PC-9 (cell line): ENCODE measurements at regions not wholly inside any gene's neighbourhood (a gene's known extent, or its start where the extent isn't known, plus 50 kb on each side); places are given as distances from the start of the nearest gene placed in this dataset.

ENCODE experiments used
- BruUV-seq: library from RNA; stranded (reverse); fragments of 400-500 nt; replicated peaks from 2 replicates; lab custom pipeline; 2021; lab: Mats Ljungman, UMichigan
- CTCF ChIA-PET: fragments of 300-600 bp; sonication (Branson Sonifier 250); formaldehyde crosslinking; loops from one replicate; lab custom pipeline; 2022; ENCODE audit warnings: antibody characterized with exemption; lab: Charles Lee
- POLR2A ChIA-PET: fragments of 300-600 bp; sonication (Branson Sonifier 250); formaldehyde crosslinking; loops from one replicate; lab custom pipeline; 2022; ENCODE audit warnings: antibody characterized with exemption; ENCODE audit not compliant: unreplicated experiment; lab: Charles Lee
- DNase-seq, 2 experiments: peaks; one replicate each; pipeline versions ENCODE4 v3.0.0 to v3.0.0-alpha.2; 2015 to 2022; ENCODE audit warnings: mixed read lengths in 1 of 2
- H2AFZ ChIP-seq: fragments of 200-600 bp; sonication (generic); 2 replicates; pipeline ENCODE4 v1.8.1; 2017; ENCODE audit warnings: antibody characterized with exemption
- H3F3A ChIP-seq: fragments of 200-600 bp; sonication (generic); 2 replicates; pipeline ENCODE4 v1.8.1; 2017; ENCODE audit warnings: antibody characterized with exemption, mild to moderate bottlenecking, low read depth; ENCODE audit not compliant: insufficient read depth
- H3K27ac ChIP-seq: fragments of 200-600 bp; sonication (generic); 2 replicates; pipeline ENCODE4 v1.6.1; 2016; ENCODE audit warnings: mixed run types
- H3K27me3 ChIP-seq: fragments of 200-600 bp; sonication (generic); 2 replicates; pipeline ENCODE4 v1.6.1; 2016; ENCODE audit warnings: low read depth, mixed run types; ENCODE audit not compliant: insufficient read depth
- H3K36me3 ChIP-seq: fragments of 200-600 bp; sonication (generic); 2 replicates; pipeline ENCODE4 v1.6.1; 2016; ENCODE audit warnings: low read depth, mixed run types
- H3K4me1 ChIP-seq: fragments of 200-600 bp; sonication (generic); replicated peaks from 2 replicates; pipeline ENCODE4 v1.6.1; 2016; ENCODE audit warnings: mixed run types; ENCODE audit not compliant: insufficient read depth
- H3K4me2 ChIP-seq: fragments of 200-600 bp; sonication (generic); 2 replicates; pipeline ENCODE4 v1.6.1; 2017; ENCODE audit warnings: mixed run types
- H3K4me3 ChIP-seq: fragments of 200-600 bp; sonication (generic); 2 replicates; pipeline ENCODE4 v1.6.1; 2016; ENCODE audit warnings: mixed run types
- H3K79me2 ChIP-seq: fragments of 200-600 bp; sonication (generic); 2 replicates; pipeline ENCODE4 v1.6.1; 2017; ENCODE audit warnings: low read depth, mixed run types
- H3K9me2 ChIP-seq: fragments of 200-600 bp; sonication (generic); 2 replicates; pipeline ENCODE4 v1.8.1; 2017; ENCODE audit warnings: mild to moderate bottlenecking; ENCODE audit not compliant: insufficient read depth
- H3K9me3 ChIP-seq: fragments of 200-600 bp; sonication (generic); 2 replicates; pipeline ENCODE4 v1.8.1; 2016; ENCODE audit warnings: low read depth; ENCODE audit not compliant: insufficient read depth
- H4K20me1 ChIP-seq: fragments of 200-600 bp; sonication (generic); 2 replicates; pipeline ENCODE4 v1.8.1; 2017; ENCODE audit not compliant: insufficient read depth
- EZH2 ChIP-seq: fragments of 200-600 bp; sonication (generic); IDR thresholded peaks from 2 replicates; pipeline ENCODE4 v1.8.0; 2017; ENCODE audit warnings: antibody characterized with exemption, low read depth
- intact Hi-C: fragments of 100-400 bp; cut with micrococcal nuclease; formaldehyde crosslinking; loops from one replicate; pipeline ENCODE4 v1.10.0; 2022; ENCODE audit not compliant: unreplicated experiment
- TF ChIP-seq, protein P1 (sequence below): fragments of 200-600 bp; sonication (generic); conservative IDR thresholded peaks from 2 replicates; pipeline ENCODE4 v1.6.1; 2017; ENCODE audit warnings: mixed run types, antibody characterized with exemption, mild to moderate bottlenecking, moderate library complexity

DNA sequence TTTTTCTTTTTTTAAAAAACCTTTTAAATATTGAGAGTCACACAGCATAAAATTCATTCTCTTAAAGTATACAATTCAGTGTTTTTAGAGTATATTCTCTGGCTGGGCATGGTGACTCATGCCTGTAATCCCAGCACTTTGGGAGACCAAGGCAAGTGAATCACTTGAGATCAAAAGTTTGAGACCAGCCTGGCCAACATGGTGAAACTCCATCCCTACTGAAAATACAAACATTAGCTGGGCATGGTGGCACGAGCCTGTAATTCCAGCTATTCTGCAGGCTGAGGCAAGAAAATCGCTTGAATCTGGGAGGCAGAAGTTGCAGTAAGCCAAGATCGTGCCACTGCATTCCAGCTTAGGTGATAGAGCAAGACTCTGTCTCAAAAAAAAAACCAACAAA is 68.4 kb upstream of the BCAT1 start:
- intact Hi-C loops, result no loop called here
- Histone ChIP-seq H3K9me2 (no peaks in the 10 kb centered on the region), H3K4me1 (no peaks in the 10 kb centered on the region), H3K4me2 (no peak overlapping the region), H3K9me3 (no peaks in the 10 kb centered on the region), H3K27ac (no peak overlapping the region), H3K36me3 (no peaks in the 10 kb centered on the region), H3K79me2 (no peaks in the 10 kb centered on the region), H2AFZ (no peak overlapping the region; the same call in 1 of the 2 replicates), H3K4me3 (no peak overlapping the region), H3F3A (no peaks in the 10 kb centered on the region), H4K20me1 (no peaks in the 10 kb centered on the region), H3K27me3 (no peaks in the 10 kb centered on the region)
- ChIA-PET POLR2A (no interaction called here), CTCF (no interaction called here)
- no peak for TF ChIP-seq EZH2
- TF ChIP-seq, protein P1, sequence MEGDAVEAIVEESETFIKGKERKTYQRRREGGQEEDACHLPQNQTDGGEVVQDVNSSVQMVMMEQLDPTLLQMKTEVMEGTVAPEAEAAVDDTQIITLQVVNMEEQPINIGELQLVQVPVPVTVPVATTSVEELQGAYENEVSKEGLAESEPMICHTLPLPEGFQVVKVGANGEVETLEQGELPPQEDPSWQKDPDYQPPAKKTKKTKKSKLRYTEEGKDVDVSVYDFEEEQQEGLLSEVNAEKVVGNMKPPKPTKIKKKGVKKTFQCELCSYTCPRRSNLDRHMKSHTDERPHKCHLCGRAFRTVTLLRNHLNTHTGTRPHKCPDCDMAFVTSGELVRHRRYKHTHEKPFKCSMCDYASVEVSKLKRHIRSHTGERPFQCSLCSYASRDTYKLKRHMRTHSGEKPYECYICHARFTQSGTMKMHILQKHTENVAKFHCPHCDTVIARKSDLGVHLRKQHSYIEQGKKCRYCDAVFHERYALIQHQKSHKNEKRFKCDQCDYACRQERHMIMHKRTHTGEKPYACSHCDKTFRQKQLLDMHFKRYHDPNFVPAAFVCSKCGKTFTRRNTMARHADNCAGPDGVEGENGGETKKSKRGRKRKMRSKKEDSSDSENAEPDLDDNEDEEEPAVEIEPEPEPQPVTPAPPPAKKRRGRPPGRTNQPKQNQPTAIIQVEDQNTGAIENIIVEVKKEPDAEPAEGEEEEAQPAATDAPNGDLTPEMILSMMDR, result no peak
- no TSS peak for BruUV-seq
- no peak for DNase-seq

DNA sequence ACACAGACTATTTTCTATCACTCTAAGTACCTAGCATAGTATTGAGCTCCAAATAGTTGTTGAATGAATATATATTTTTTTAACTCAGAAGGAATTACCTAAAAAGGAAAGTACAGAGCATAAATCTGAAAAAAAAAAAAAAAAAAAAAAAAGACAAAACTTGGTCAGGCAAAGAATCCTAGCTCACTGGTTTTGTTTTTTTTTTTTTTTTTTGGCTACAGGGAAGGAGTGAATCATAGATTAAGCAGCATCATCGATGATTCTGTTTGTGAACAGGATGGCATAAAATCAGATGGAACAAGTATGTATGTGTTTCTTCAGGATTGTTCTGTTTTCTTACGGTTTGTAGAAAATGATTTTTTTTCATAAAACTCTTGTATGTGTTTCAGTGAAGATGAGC is 66.1 kb upstream of the BCAT1 start:
- no peak for DNase-seq
- intact Hi-C loops, result no loop called here
- CTCF ChIA-PET, result no interaction called here
- no peak overlapping the region for H3K4me2 ChIP-seq
- no peaks in the 10 kb centered on the region for H4K20me1 ChIP-seq
- POLR2A ChIA-PET, result interaction anchor here (0.7 kb wide), 1 partner anchor 17 kb away, joined by 16 read pairs; no protein-coding TSS in a partner anchor
- H3K4me1 ChIP-seq, result no peaks in the 10 kb centered on the region
- H3K79me2 ChIP-seq, result no peaks in the 10 kb centered on the region
- no peaks in the 10 kb centered on the region for H3K36me3 ChIP-seq
- no peak overlapping the region for H2AFZ ChIP-seq
- TF ChIP-seq, protein P1, result no peak
- no peak for TF ChIP-seq EZH2
- H3K4me3 ChIP-seq, result no peak overlapping the region
- no peaks in the 10 kb centered on the region for H3K27me3 ChIP-seq
- BruUV-seq, result no TSS peak
- H3K9me2 ChIP-seq, result no peaks in the 10 kb centered on the region
- no peaks in the 10 kb centered on the region for H3K9me3 ChIP-seq
- H3K27ac ChIP-seq, result no peak overlapping the region
- H3F3A ChIP-seq, result no peaks in the 10 kb centered on the region

DNA sequence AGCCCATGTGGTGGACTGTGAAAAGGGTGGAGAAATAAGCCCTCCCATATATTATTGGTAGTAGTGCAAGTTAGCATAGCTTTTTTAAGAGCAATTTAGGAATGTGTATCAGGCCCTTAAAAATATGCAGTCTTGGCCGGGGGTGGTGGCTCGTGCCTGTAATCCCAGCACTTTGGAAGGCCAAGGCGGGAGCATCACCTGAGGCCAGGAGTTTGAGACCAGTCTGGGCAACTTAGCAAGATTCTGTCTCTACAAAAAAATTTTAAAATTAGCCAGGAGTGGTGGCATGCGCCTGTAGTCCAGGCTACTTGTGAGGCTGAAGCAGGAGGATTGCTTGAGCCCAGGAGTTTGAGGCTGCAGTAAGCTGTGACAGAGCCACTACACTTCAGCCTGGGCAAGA is 64.2 kb upstream of the BCAT1 start:
- Histone ChIP-seq H3K27ac (no peak overlapping the region), H3K4me2 (no peak overlapping the region), H3K27me3 (no peaks in the 10 kb centered on the region), H3K79me2 (no peaks in the 10 kb centered on the region), H3K36me3 (no peaks in the 10 kb centered on the region), H2AFZ (no peak overlapping the region), H3K9me3 (no peaks in the 10 kb centered on the region), H4K20me1 (no peaks in the 10 kb centered on the region), H3K4me1 (no peaks in the 10 kb centered on the region), H3K4me3 (no peak overlapping the region), H3K9me2 (no peaks in the 10 kb centered on the region), H3F3A (no peaks in the 10 kb centered on the region)
- CTCF ChIA-PET, result no interaction called here
- BruUV-seq, result no TSS peak
- intact Hi-C loops, result no loop called here
- POLR2A ChIA-PET, result no interaction called here
- TF ChIP-seq, protein P1, result no peak
- no peak for TF ChIP-seq EZH2
- no peak for DNase-seq
